IMR-90 (cell line): ENCODE measurements at regions not wholly inside any gene's neighbourhood (a gene's known extent, or its start where the extent isn't known, plus 50 kb on each side); places are given as distances from the start of the nearest gene placed in this dataset.

ENCODE experiments used
- BHLHE40 ChIP-seq: fragments of 150-350 bp; IDR thresholded peaks from 2 replicates; pipeline ENCODE4 v1.6.1; 2016; ENCODE audit warnings: mild to moderate bottlenecking, low read depth, low read length
- POLR2A ChIP-seq: IDR thresholded peaks from 2 replicates; pipeline ENCODE4 v1.6.1; 2012; ENCODE audit warnings: mild to moderate bottlenecking, low read depth, low read length
- SMC3 ChIP-seq: fragments of 150-350 bp; IDR thresholded peaks from 2 replicates; pipeline ENCODE4 v1.6.1; 2016; ENCODE audit warnings: low read depth, mild to moderate bottlenecking, antibody characterized with exemption, low read length, moderate library complexity
- TF ChIP-seq, protein P1 (sequence below): conservative IDR thresholded peaks from 2 replicates; pipeline ENCODE4 v1.5.1; 2012; ENCODE audit warnings: mild to moderate bottlenecking, low read depth, low read length, improper control_type of control experiment

DNA sequence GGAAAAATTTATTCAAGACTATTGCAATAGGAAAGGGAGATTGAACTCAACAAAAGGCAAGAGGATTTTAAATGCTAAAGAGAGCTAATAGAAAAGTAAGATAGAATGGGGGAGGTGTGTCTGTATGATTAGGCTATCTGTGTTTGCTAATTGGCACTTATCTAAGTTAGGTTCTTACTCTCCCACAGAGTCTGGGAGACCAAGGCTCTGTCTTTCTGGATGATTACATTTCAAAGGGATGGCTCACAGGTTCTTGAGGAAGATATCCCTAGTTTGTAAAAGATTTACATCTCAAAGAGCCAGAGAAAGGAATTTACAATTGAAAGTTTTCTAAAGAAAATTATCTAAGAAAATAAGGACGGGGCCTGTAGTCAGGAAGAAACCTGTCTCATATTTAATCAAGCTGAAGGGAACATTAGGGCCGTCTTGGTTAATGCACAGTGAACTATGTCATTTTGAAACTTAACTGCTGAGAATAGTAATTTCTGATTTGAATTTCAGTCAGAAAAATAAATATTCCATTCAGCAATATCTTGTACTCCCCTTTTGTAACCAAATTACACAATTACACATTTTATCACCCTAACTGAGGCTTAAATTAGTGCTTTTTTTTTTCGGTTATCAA, 75.8 kb downstream of the MAGEB10 start:
- TF ChIP-seq SMC3 (no peak), BHLHE40 (no peak), POLR2A (no peak)
- TF ChIP-seq, protein P1, sequence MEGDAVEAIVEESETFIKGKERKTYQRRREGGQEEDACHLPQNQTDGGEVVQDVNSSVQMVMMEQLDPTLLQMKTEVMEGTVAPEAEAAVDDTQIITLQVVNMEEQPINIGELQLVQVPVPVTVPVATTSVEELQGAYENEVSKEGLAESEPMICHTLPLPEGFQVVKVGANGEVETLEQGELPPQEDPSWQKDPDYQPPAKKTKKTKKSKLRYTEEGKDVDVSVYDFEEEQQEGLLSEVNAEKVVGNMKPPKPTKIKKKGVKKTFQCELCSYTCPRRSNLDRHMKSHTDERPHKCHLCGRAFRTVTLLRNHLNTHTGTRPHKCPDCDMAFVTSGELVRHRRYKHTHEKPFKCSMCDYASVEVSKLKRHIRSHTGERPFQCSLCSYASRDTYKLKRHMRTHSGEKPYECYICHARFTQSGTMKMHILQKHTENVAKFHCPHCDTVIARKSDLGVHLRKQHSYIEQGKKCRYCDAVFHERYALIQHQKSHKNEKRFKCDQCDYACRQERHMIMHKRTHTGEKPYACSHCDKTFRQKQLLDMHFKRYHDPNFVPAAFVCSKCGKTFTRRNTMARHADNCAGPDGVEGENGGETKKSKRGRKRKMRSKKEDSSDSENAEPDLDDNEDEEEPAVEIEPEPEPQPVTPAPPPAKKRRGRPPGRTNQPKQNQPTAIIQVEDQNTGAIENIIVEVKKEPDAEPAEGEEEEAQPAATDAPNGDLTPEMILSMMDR, result no peak
